Hepatocyte (in vitro differentiated cells): ENCODE measurements at regions not wholly inside any gene's neighbourhood (a gene's known extent, or its start where the extent isn't known, plus 50 kb on each side); places are given as distances from the start of the nearest gene placed in this dataset.

Source experiments
- DNase-seq: peaks from one replicate; pipeline ENCODE4 v3.0.0-alpha.2; 2016; ENCODE audit warnings: low spot score
- H2AFZ ChIP-seq: fragments of 200-600 bp; sonication (generic); 2 replicates; pipeline ENCODE4 v1.6.0; 2016; ENCODE audit warnings: antibody characterized with exemption, mild to moderate bottlenecking
- H3K27ac ChIP-seq: fragments of 200-600 bp; sonication (generic); 2 replicates; pipeline ENCODE4 v1.5.1; 2016; ENCODE audit warnings: mild to moderate bottlenecking
- H3K27me3 ChIP-seq: fragments of 200-600 bp; sonication (generic); 2 replicates; pipeline ENCODE4 v1.6.1; 2016
- H3K36me3 ChIP-seq: fragments of 200-600 bp; sonication (generic); replicated peaks from 2 replicates; pipeline ENCODE4 v1.5.1; 2016; ENCODE audit warnings: low read depth; ENCODE audit not compliant: insufficient read depth
- H3K4me1 ChIP-seq: fragments of 200-600 bp; sonication (generic); 2 replicates; pipeline ENCODE4 v1.5.1; 2016; ENCODE audit warnings: mild to moderate bottlenecking, moderate library complexity; ENCODE audit not compliant: insufficient read depth
- H3K4me2 ChIP-seq: fragments of 200-600 bp; sonication (generic); 2 replicates; pipeline ENCODE4 v1.6.0; 2016
- H3K4me3 ChIP-seq: fragments of 200-600 bp; sonication (generic); 2 replicates; pipeline ENCODE4 v1.5.1; 2016; ENCODE audit warnings: mild to moderate bottlenecking
- H3K79me2 ChIP-seq: fragments of 200-600 bp; sonication (generic); 2 replicates; pipeline ENCODE4 v1.6.0; 2017; ENCODE audit warnings: mild to moderate bottlenecking
- H3K9me2 ChIP-seq: fragments of 200-600 bp; sonication (generic); replicated peaks from 2 replicates; pipeline ENCODE4 v1.6.0; 2017; ENCODE audit warnings: mild to moderate bottlenecking; ENCODE audit not compliant: insufficient read depth
- H3K9me3 ChIP-seq: fragments of 200-600 bp; sonication (generic); 2 replicates; pipeline ENCODE4 v1.5.1; 2016; ENCODE audit warnings: low read depth, mild to moderate bottlenecking
- H4K20me1 ChIP-seq: fragments of 200-600 bp; sonication (generic); 2 replicates; pipeline ENCODE4 v1.6.0; 2016; ENCODE audit warnings: mild to moderate bottlenecking; ENCODE audit not compliant: insufficient read depth, poor library complexity, severe bottlenecking
- CTCF ChIP-seq: fragments of 200-600 bp; sonication (generic); IDR thresholded peaks from 2 replicates; pipeline ENCODE4 v1.5.1; 2016; ENCODE audit warnings: antibody characterized with exemption, mild to moderate bottlenecking; ENCODE audit not compliant: poor library complexity
- EZH2 ChIP-seq: fragments of 200-600 bp; sonication (generic); IDR thresholded peaks from 2 replicates; pipeline ENCODE4 v1.6.1; 2016; ENCODE audit warnings: antibody characterized with exemption, mild to moderate bottlenecking, borderline replicate concordance
- EZH2phosphoT487 ChIP-seq: fragments of 200-600 bp; sonication (generic); IDR thresholded peaks from one replicate; pipeline ENCODE4 v1.6.1; 2018; ENCODE audit warnings: antibody characterized with exemption, mild to moderate bottlenecking, low read depth, moderate library complexity; ENCODE audit not compliant: unreplicated experiment, severe bottlenecking
- WGBS: methylation state at CpG from one replicate; pipeline ENCODE4 v1.1.6; 2016; ENCODE audit warnings: low lambda C conversion rate; ENCODE audit errors: missing lambda C conversion rate; 5-methylcytosine and 5-hydroxymethylcytosine counted together

- no peaks in the 10 kb centered on the region for H3K27me3 ChIP-seq
- H2AFZ ChIP-seq: no peak overlapping the region
Measured at GRCh38 chr6:85261271-85261670, 188.6 kb upstream of the NT5E start.

GRCh38 chr6:85255661-85256060, 194.2 kb upstream of the NT5E start:
- no peaks in the 10 kb centered on the region for H3K36me3 ChIP-seq
- no peaks in the 10 kb centered on the region for H4K20me1 ChIP-seq
- no peaks in the 10 kb centered on the region for H3K4me1 ChIP-seq
- H2AFZ ChIP-seq: no peak overlapping the region
- DNase-seq: no peak
- no peaks in the 10 kb centered on the region for H3K79me2 ChIP-seq
- no peaks in the 10 kb centered on the region for H3K9me3 ChIP-seq
- no peaks in the 10 kb centered on the region for H3K27me3 ChIP-seq
- H3K27ac ChIP-seq: no peak overlapping the region
- TF ChIP-seq EZH2phosphoT487: no peak
- no peak for TF ChIP-seq EZH2
- no peak for TF ChIP-seq CTCF
- no peak overlapping the region for H3K4me3 ChIP-seq
- H3K9me2 ChIP-seq: no peaks in the 10 kb centered on the region
- H3K4me2 ChIP-seq: no peak overlapping the region

More at GRCh38 chr6:85261271-85261670, 188.6 kb upstream of the NT5E start:
- Histone ChIP-seq H3K4me1 (no peaks in the 10 kb centered on the region), H3K79me2 (no peaks in the 10 kb centered on the region), H3K9me3 (no peaks in the 10 kb centered on the region), H3K9me2 (no peaks in the 10 kb centered on the region), H4K20me1 (no peaks in the 10 kb centered on the region), H3K36me3 (no peaks in the 10 kb centered on the region), H3K27ac (no peak overlapping the region), H3K4me3 (no peak overlapping the region), H3K4me2 (no peak overlapping the region)
- WGBS: 86% methylated on average over 6 of the region's 6 CpGs
- TF ChIP-seq CTCF (no peak), EZH2phosphoT487 (no peak), EZH2 (no peak)
- no peak for DNase-seq

- WGBS: 88% methylated on average over 2 of the region's 2 CpGs
- H3K9me3 ChIP-seq: no peaks in the 10 kb centered on the region
- H3K4me3 ChIP-seq: no peak overlapping the region
- TF ChIP-seq EZH2phosphoT487 (no peak), CTCF (no peak), EZH2 (no peak)
- H3K79me2 ChIP-seq: no peaks in the 10 kb centered on the region
- no peaks in the 10 kb centered on the region for H4K20me1 ChIP-seq
- no peak overlapping the region for H2AFZ ChIP-seq
- no peaks in the 10 kb centered on the region for H3K9me2 ChIP-seq
- DNase-seq: no peak
- H3K27me3 ChIP-seq: no peaks in the 10 kb centered on the region
- no peaks in the 10 kb centered on the region for H3K4me1 ChIP-seq
- no peaks in the 10 kb centered on the region for H3K36me3 ChIP-seq
- no peak overlapping the region for H3K27ac ChIP-seq
- H3K4me2 ChIP-seq: no peak overlapping the region
Measured at GRCh38 chr6:85252552-85252951, 197.3 kb upstream of the NT5E start.

- H3K4me3 ChIP-seq: no peak overlapping the region
- WGBS: 61% methylated on average over 2 of the region's 2 CpGs
- H2AFZ ChIP-seq: no peak overlapping the region
- H3K27me3 ChIP-seq: no peaks in the 10 kb centered on the region
- no peaks in the 10 kb centered on the region for H3K9me2 ChIP-seq
- no peaks in the 10 kb centered on the region for H3K9me3 ChIP-seq
- TF ChIP-seq EZH2 (no peak), CTCF (no peak), EZH2phosphoT487 (no peak)
- H3K36me3 ChIP-seq: no peaks in the 10 kb centered on the region
- H3K27ac ChIP-seq: no peak overlapping the region
- H3K4me2 ChIP-seq: no peak overlapping the region
- DNase-seq: no peak
- no peaks in the 10 kb centered on the region for H4K20me1 ChIP-seq
- no peaks in the 10 kb centered on the region for H3K79me2 ChIP-seq
- no peaks in the 10 kb centered on the region for H3K4me1 ChIP-seq
Measured at GRCh38 chr6:85252085-85252484, 197.8 kb upstream of the NT5E start.
